Peyer's patch (tissue), 4 donors: ENCODE measurements at regions not wholly inside any gene's neighbourhood (a gene's known extent, or its start where the extent isn't known, plus 50 kb on each side); places are given as distances from the start of the nearest gene placed in this dataset.

Experiments
- DNase-seq, 3 donors: peaks; one replicate each; pipeline ENCODE4 v3.0.0-alpha.2; 2017 to 2019
- H3K27ac ChIP-seq, 4 donors: fragments of 200-600 bp; sonication (generic); one replicate each; pipeline ENCODE4 v1.5.1; 2016 to 2019
- H3K27me3 ChIP-seq, 2 donors: fragments of 200-600 bp; sonication (generic); one replicate each; pipeline ENCODE4 v1.5.1; 2019
- H3K36me3 ChIP-seq, 3 donors: fragments of 200-600 bp; sonication (generic); one replicate each; pipeline ENCODE4 v1.5.1; 2016 to 2019
- H3K4me1 ChIP-seq, 4 donors: fragments of 200-600 bp; sonication (generic); one replicate each; pipeline ENCODE4 v1.5.1; 2016 to 2019
- H3K4me3 ChIP-seq, 4 donors: fragments of 200-600 bp; sonication (generic); 1 replicate in 3 of 4; 2 replicates in 1 of 4; pipeline ENCODE4 v1.5.1; 2016 to 2019; ENCODE audit warnings: mild to moderate bottlenecking in 1 of 4
- H3K9me3 ChIP-seq, 4 donors: fragments of 200-600 bp; sonication (generic); one replicate each; pipeline ENCODE4 v1.5.1; 2016 to 2019; ENCODE audit warnings: mild to moderate bottlenecking in 1 of 4
- CTCF ChIP-seq, 6 experiments: fragments of 450-650 bp in 4 of 6; fragments of 200-600 bp in 2 of 6; sonication (generic) in 1 of 6; IDR thresholded peaks; one replicate each; pipeline ENCODE4 v1.5.1; 2017 to 2019; ENCODE audit warnings: antibody characterized with exemption in 6 of 6, mild to moderate bottlenecking in 3 of 6, moderate library complexity in 1 of 6
- POLR2A ChIP-seq, 2 donors: fragments of 450-650 bp; IDR thresholded peaks; one replicate each; pipeline ENCODE4 v1.5.1; 2017; ENCODE audit warnings: antibody characterized with exemption in 2 of 2, mild to moderate bottlenecking in 2 of 2, moderate library complexity in 2 of 2

DNA sequence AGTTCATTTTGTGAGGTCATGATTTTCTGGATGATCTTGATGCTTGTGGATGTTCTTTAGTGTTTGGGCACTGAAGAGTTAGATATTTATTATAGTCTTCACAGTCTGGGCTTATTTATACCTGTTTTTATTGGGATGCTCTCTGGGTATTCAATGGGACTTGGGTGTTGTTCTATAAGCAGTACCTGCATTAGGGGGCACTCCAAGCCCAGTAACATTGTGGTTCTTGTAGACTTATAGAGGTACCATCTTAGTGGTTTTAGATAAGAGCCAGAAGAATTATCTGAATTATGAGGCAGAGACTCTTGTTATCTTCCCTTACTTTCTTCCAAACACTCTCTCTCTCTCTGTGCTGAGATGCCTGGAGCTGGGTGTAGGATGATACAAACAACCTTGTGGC is 470.0 kb downstream of the PIK3C3 start:
- no peaks in the 10 kb centered on the region for H3K9me3 ChIP-seq
- TF ChIP-seq CTCF (IDR thresholded peaks at IDR 0.05) (no peak), POLR2A (IDR thresholded peaks at IDR 0.05) (no peak)
- no peaks in the 10 kb centered on the region for H3K4me1 ChIP-seq

DNA sequence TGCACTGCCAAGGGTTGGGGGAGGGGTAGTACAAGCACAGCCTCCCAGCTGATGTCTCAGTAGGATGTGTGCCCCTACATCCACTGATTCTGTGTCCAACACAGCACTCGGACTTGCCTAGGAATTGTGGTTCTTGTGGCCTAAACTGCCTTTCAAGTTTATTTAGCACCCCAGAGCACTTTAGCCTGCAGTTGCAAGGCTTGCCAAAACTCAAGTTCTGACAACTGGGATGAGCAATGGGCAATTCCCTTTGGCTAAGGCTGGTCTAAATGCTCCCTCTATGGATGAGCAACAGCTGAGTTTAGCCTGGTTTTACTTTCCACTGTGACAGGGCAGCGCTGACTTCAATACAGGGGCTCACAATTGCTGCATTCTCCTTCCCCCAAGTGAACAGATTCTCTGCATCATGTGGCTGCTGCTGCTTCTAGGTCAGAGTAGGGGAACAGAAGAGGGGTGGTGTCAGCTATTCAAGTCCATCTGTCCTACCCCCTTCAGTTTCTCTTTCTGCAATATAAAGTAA is 471.5 kb downstream of the PIK3C3 start:
- no peaks in the 10 kb centered on the region for H3K9me3 ChIP-seq
- TF ChIP-seq CTCF (IDR thresholded peaks at IDR 0.05), result no peak
- no peak for TF ChIP-seq POLR2A (IDR thresholded peaks at IDR 0.05)
- no peak overlapping the region for H3K27ac ChIP-seq
- no peaks in the 10 kb centered on the region for H3K27me3 ChIP-seq
- no peak overlapping the region for H3K4me3 ChIP-seq
- no peaks in the 10 kb centered on the region for H3K36me3 ChIP-seq
- H3K4me1 ChIP-seq, result no peaks in the 10 kb centered on the region
- no peak for DNase-seq

More for the DNA sequence above, 470.0 kb downstream of the PIK3C3 start:
- H3K27ac ChIP-seq, result no peak overlapping the region
- no peak overlapping the region for H3K4me3 ChIP-seq
- H3K27me3 ChIP-seq, result no peaks in the 10 kb centered on the region
- H3K36me3 ChIP-seq, result no peaks in the 10 kb centered on the region
- DNase-seq, result no peak

GRCh38 chr18:42429196-42429595 is 474.2 kb downstream of the PIK3C3 start:
- Histone ChIP-seq H3K4me1 (no peaks in the 10 kb centered on the region), H3K36me3 (no peaks in the 10 kb centered on the region), H3K27ac (no peak overlapping the region), H3K27me3 (no peaks in the 10 kb centered on the region), H3K4me3 (no peak overlapping the region), H3K9me3 (no peaks in the 10 kb centered on the region)
- no peak for DNase-seq
- TF ChIP-seq CTCF (IDR thresholded peaks at IDR 0.05) (no peak), POLR2A (IDR thresholded peaks at IDR 0.05) (no peak)

DNA sequence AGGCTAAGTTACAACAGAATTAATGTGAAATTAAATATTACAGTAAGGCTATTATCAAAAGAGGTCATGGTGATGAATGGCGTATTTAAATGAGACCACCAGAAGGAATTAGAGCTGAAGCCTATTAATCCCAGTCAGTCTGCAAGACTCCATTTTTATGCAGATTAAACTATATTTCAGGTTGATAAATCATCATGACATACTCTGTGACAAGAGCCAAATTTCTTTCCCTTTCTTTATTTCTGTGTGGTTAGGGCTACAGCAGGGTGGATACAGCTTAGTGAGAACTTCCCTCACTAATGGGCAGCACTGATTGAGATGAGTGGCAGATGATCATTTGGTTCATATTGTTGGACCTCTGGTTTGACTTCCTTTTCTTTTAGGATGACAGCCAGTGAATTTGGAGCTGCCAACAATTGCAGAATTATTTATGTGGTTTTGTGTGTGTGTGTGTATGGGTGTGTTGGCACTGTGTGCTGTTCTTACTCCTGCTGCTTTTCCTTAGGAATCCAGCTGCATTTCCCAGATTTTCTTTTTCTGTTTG is 481.3 kb downstream of the PIK3C3 start:
- H3K27me3 ChIP-seq, result no peaks in the 10 kb centered on the region
- H3K4me3 ChIP-seq, result no peak overlapping the region
- TF ChIP-seq CTCF (IDR thresholded peaks at IDR 0.05) (no peak), POLR2A (IDR thresholded peaks at IDR 0.05) (no peak)
- no peaks in the 10 kb centered on the region for H3K36me3 ChIP-seq
- no peaks in the 10 kb centered on the region for H3K4me1 ChIP-seq
- no peaks in the 10 kb centered on the region for H3K9me3 ChIP-seq
- DNase-seq, result no peak
- no peak overlapping the region for H3K27ac ChIP-seq

- DNase-seq, result no peak
- Histone ChIP-seq H3K4me1 (no peaks in the 10 kb centered on the region), H3K27ac (no peak overlapping the region), H3K27me3 (no peaks in the 10 kb centered on the region), H3K4me3 (no peak overlapping the region), H3K36me3 (no peaks in the 10 kb centered on the region), H3K9me3 (no peaks in the 10 kb centered on the region)
- TF ChIP-seq POLR2A (IDR thresholded peaks at IDR 0.05) (no peak), CTCF (IDR thresholded peaks at IDR 0.05) (no peak)
These were observed 482.0 kb downstream of the PIK3C3 start for GRCh38 chr18:42437001-42437400.

- no peaks in the 10 kb centered on the region for H3K4me1 ChIP-seq
- H3K4me3 ChIP-seq, result no peak overlapping the region
- H3K9me3 ChIP-seq, result no peaks in the 10 kb centered on the region
- no peak overlapping the region for H3K27ac ChIP-seq
- TF ChIP-seq POLR2A (IDR thresholded peaks at IDR 0.05) (no peak), CTCF (IDR thresholded peaks at IDR 0.05) (no peak)
- no peaks in the 10 kb centered on the region for H3K27me3 ChIP-seq
- no peaks in the 10 kb centered on the region for H3K36me3 ChIP-seq
- DNase-seq, result no peak
These were observed 482.6 kb downstream of the PIK3C3 start for GRCh38 chr18:42437646-42438045.
